Lower leg skin (tissue), 4 donors: ENCODE measurements at regions not wholly inside any gene's neighbourhood (a gene's known extent, or its start where the extent isn't known, plus 50 kb on each side); places are given as distances from the start of the nearest gene placed in this dataset.
A peak's percentile ranks its signal among the peaks of the same experiment; 100 is the strongest.

ENCODE experiments used
- DNase-seq, 2 donors: peaks; one replicate each; pipeline ENCODE4 v3.0.0-alpha.2; 2019; ENCODE audit warnings: low spot score in 2 of 2
- H3K4me3 ChIP-seq: fragments of 200-600 bp; sonication (generic); 2 replicates; pipeline ENCODE4 v1.5.1; 2017; ENCODE audit warnings: mild to moderate bottlenecking, low read depth; ENCODE audit not compliant: poor library complexity, severe bottlenecking
- CTCF ChIP-seq, 3 donors: fragments of 450-650 bp; IDR thresholded peaks; one replicate each; pipeline ENCODE4 v1.5.1; 2016; ENCODE audit warnings: antibody characterized with exemption in 3 of 3, mild to moderate bottlenecking in 3 of 3, moderate library complexity in 2 of 3
- POLR2A ChIP-seq, 2 donors: fragments of 450-650 bp; IDR thresholded peaks; one replicate each; pipeline ENCODE4 v1.6.1; 2016 to 2017; ENCODE audit warnings: antibody characterized with exemption in 2 of 2, mild to moderate bottlenecking in 1 of 2, moderate library complexity in 1 of 2
- WGBS, 2 donors: methylation state at CpG; one replicate each; pipeline ENCODE4 v1.1.5; 2018; 5-methylcytosine and 5-hydroxymethylcytosine counted together
- intact Hi-C: fragments of 100-400 bp; cut with DNase I; formaldehyde crosslinking; loops from one replicate; pipeline ENCODE4 v1.15.0; 2023; ENCODE audit warnings: low total_unique reads

- H3K4me3 ChIP-seq: no peak overlapping the region
- TF ChIP-seq POLR2A (IDR thresholded peaks at IDR 0.05) (no peak), CTCF (IDR thresholded peaks at IDR 0.05) (no peak)
- WGBS, 2 donors: 92 to 97% methylated on average over 3 of the region's 3 CpGs
- DNase-seq: no peak
- intact Hi-C loops: no loop called here
These were observed 79.1 kb downstream of the ZNF365 start for GRCh38 chr10:62453274-62453673.

DNA sequence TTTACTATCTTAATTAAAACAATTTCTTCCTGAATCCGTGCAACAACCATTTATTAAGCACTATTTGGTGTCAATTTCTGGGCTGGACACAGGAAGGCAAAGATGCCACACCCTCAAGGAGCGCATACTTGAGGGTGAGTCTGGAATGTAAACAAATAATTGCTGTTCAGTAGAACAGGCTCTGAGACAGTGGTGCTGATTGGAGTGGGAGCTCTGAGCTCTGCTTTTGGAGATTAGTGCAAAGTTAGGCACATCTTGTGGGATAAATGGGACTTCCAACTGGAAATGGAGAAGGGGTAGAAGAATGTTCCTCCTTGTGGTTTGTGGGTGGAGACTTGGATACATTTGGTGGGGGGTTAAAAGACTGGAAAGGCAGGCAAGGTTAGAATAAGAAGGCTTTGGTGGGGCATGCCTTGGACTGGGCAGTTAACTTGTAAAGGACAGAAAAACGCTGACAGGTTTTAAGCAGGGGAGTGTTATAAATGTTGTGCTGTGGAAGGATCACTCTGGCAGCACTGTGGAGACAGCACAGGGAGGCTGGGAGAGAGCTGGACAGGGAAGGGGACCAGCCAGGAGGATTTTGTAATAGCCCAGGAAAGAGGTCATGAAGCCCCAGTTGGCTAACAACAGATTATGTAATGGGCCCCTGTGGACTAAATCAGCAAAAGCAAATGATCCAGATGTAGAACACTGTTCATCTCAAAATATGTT is 80.7 kb downstream of the ZNF365 start:
- peak in 1 of 2 donors; percentile 59 for DNase-seq
- no peak overlapping the region for H3K4me3 ChIP-seq
- intact Hi-C loops: no loop called here
- TF ChIP-seq POLR2A (IDR thresholded peaks at IDR 0.05) (no peak), CTCF (IDR thresholded peaks at IDR 0.05) (no peak)
- WGBS, 2 donors: 33 to 38% methylated on average over 3 of the region's 3 CpGs

DNA sequence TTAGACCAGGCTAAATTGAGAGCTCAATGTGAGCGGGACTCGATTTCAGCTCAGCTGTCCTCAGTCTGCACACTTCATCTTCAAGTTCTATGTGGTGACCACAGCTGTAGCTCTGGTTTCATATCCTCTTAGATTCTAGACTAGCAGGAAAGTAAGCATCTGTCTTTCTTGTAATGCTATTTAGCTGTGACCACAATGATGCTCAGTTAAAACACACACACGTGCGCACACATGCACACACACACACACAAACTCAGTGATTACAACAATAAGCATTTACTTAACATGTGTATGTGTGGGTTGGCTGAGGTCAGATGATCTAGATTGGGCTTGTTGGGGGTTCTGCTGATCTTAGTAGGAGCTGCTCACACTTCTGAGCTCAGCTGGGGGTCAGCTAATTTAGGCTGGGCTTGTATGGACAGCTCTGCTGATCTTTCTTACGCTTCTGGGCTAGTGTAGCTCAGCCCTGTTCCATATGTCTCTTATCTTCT is 82.5 kb downstream of the ZNF365 start:
- H3K4me3 ChIP-seq: no peak overlapping the region
- WGBS, 2 donors: 67 to 82% methylated on average over 5 of the region's 5 CpGs
- intact Hi-C loops: no loop called here
- no peak for TF ChIP-seq CTCF (IDR thresholded peaks at IDR 0.05)
- no peak for TF ChIP-seq POLR2A (IDR thresholded peaks at IDR 0.05)
- DNase-seq: no peak

DNA sequence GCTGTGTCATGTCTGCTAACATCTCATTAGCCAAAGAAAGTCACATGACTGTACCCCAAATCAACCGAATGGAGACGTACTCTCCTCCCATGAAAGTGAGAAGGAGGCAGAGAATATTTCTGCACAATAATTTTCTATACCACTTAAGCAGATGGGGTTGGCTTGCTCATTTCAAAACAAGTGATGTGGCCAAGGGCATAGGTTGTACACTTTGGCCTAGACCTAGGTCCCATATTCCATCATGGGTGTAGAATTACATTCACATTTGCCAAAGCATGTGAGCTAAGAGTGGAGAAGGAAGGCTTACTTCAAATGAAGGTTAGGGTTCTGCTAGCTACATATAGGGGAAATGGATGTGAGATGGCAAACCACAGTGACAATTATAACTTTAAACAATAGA is 83.0 kb downstream of the ZNF365 start:
- WGBS, 2 donors: 90 to 94% methylated on average over 2 of the region's 2 CpGs
- no peak for DNase-seq

DNA sequence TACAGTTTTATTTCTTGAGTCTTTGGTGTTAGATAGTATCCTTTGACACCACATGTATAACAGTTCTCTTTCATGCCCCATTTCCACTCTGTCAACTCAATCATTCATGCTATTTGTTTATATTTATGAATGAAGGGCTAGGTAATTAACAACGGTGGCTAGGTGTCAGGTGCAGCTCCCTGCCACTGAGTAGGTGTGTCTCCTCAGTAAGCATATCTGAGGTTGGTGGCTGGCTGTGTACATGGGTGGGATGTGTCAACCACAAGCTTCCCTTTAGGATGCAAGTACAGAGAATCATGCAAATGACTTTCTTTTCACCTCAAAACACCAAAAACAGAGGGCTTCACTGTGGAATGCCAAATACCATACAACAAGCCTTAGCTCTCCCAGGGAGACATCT is 83.4 kb downstream of the ZNF365 start:
- no peak overlapping the region for H3K4me3 ChIP-seq
- DNase-seq: no peak
- TF ChIP-seq POLR2A (IDR thresholded peaks at IDR 0.05) (no peak), CTCF (IDR thresholded peaks at IDR 0.05) (no peak)
- WGBS, 2 donors: 65 to 79% methylated on average over 1 of the region's 1 CpG
- intact Hi-C loops: no loop called here

More for the DNA sequence above, 83.0 kb downstream of the ZNF365 start:
- no peak overlapping the region for H3K4me3 ChIP-seq
- intact Hi-C loops: no loop called here
- TF ChIP-seq CTCF (IDR thresholded peaks at IDR 0.05): no peak
- no peak for TF ChIP-seq POLR2A (IDR thresholded peaks at IDR 0.05)

DNA sequence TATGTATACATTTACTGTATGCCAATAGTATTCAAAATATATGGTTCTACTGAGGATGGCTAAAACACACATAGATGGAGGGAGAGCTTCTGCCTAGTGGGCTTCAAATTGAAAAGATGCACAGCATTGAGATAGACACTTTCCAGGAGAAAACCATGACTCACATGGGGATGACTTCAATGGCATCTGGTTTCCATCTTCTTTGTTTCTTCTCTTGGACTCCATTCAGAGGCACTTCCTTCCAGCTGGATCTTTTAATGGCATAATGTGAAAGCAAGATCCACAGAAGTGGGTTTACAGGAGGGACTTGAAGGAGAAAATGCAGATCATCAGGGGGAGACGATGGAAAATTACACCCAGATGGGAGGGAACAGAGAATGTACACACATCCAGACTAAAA is 84.9 kb downstream of the ZNF365 start:
- TF ChIP-seq CTCF (IDR thresholded peaks at IDR 0.05): no peak
- TF ChIP-seq POLR2A (IDR thresholded peaks at IDR 0.05): no peak
- intact Hi-C loops: no loop called here
- DNase-seq: peak in 1 of 2 donors; percentile 35
- WGBS, 2 donors: 55 to 63% methylated on average over 1 of the region's 1 CpG
- no peak overlapping the region for H3K4me3 ChIP-seq
